Stimulated activated CD4-positive, alpha-beta T cell treated with anti-CD3 and anti-CD28 coated beads, Interleukin-1b, Interleukin-23, amount 100 ng/mL, for 24 hours (primary cell): ENCODE measurements at regions not wholly inside any gene's neighbourhood (a gene's known extent, or its start where the extent isn't known, plus 50 kb on each side); places are given as distances from the start of the nearest gene placed in this dataset.

Experiments
- DNase-seq, 4 experiments: peaks; one replicate each; pipeline ENCODE4 v3.0.0-alpha.2; 2020; ENCODE audit warnings: low read depth in 4 of 4, low spot score in 1 of 4

DNA sequence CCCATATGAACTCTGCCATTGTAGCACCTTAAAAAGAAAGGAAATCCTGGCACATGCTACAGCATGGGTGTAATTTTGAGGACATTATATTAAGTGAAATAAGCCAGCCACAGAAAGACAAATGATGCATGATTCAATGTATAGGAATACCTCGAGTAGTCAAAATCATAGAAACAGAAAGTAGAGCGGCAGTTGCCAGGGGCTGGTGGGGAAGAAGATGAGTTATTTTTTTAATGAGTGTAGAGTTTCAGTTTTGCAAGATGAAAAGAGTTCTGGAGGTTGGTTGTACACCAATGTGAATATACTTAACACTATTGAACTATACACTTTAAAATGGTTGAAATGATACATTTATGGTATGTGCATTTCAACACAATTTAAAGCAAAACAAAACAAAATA, 133.0 kb downstream of the ZDHHC21 start:
- peak in 1 of 4 experiments; percentile 2 for DNase-seq

DNA sequence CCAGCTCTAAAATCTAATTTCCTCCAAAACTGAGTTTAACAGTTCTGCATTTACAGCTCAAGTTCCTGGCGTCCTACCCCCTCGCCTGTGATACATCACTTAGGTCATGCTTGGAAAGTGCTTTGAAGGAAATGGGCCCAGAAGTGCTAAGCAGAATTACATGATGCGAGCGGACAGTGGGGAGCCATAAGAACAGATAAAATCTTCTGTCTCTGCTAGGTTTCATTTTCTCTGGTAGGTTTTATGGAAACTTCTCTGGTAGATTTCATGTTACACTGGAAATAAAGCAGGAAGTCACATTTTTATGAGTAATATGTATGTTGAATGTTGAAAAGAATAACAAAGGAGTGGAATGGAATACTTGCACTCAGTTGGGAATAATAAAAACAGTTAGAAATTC, 138.3 kb downstream of the ZDHHC21 start:
- no peak for DNase-seq

DNA sequence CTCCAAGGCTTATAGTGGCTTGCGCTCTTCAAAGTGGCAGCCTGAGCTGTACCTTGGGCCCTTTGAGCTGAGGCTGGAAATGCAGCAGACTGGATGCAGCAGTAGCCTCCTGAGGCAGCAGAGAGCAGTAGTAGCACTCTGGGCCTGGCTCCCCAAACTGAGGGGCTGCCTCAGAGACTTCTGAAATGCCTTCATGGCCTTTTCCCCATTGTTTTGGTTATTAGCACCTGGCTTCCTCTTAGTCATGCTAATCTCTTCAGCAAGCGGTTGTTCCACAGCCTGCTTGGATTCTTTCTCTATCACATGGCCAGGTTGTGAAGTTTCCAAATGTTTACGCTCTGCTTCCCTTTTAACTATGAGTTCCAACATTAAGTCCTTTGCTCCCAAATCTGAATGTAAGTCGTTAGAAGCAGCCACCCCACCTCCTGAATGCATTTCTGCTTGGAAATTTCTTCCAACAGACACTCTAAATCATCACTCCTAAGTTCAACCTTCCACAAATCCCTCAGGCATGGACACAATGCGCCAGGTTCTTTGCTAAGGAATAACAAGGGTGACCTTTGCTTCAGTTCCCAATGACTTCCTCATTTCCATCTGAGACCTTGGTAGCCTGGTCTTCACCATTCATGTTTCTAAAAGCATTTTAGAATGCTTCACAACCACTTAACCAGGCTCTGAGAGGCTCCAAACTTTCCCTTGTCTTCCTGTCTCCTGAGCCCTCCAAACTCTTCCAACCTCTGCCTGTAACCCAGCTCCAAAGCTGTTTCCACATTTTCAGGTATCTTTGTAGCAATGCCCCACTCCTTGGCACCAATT, 145.8 kb downstream of the ZDHHC21 start:
- no peak for DNase-seq

DNA sequence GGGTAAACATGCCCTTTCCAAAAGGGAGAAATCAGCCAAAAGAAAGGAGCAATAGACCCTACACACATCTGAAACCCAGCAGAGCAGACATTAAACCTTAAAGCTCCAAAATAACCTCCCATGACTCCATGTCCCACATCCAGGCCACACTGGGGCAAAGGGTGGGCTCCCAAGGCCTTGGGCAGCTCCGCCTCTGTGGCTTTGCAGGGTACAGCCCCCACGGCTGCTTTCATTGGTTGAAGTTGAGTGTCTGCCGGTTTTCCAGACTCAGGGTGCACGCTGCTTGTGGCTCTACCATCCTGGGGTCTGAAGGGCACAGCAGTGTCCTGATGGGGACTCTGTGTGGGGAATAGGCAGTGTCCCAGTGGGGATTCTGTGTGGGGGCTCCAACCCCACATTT, 146.5 kb downstream of the ZDHHC21 start:
- DNase-seq: no peak

DNA sequence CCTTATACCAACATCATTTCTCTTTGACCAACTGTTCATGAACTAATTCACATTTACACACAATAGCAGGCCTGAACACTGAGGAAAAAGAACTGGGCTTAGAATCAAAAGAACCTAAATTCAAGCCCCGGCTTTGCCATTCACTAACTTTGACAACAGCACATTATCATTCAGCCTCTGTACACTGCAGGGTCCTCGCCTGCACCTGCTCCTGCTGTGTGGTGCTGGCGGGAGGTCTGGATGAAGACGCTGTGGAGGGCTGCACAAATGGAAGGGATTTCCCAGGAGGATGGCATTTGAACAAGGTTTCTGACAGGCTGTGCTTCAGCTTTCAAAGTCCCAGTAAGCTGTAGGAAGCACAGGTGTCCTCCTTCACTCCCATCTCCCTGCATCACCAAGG, 151.2 kb downstream of the ZDHHC21 start:
- DNase-seq: no peak

DNA sequence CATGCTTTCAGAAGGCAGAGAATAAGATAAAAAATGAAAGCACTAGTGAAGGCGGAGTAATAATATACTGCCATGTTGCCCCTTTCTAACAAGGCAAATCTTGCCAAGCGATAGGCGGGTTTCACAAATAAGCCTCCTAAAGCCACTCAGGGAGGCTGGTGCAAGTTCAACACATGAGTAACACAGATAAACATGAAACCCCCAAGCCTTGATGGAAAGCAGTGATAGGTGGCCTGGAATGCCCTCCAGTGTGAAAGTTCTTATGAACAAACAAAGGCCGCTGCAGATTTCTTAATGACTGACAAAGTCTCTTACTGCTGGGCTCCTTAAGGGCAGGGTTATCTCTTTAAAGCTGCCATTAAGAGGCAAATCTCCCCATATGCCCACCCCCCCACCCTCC, 154.7 kb downstream of the ZDHHC21 start:
- no peak for DNase-seq

DNA sequence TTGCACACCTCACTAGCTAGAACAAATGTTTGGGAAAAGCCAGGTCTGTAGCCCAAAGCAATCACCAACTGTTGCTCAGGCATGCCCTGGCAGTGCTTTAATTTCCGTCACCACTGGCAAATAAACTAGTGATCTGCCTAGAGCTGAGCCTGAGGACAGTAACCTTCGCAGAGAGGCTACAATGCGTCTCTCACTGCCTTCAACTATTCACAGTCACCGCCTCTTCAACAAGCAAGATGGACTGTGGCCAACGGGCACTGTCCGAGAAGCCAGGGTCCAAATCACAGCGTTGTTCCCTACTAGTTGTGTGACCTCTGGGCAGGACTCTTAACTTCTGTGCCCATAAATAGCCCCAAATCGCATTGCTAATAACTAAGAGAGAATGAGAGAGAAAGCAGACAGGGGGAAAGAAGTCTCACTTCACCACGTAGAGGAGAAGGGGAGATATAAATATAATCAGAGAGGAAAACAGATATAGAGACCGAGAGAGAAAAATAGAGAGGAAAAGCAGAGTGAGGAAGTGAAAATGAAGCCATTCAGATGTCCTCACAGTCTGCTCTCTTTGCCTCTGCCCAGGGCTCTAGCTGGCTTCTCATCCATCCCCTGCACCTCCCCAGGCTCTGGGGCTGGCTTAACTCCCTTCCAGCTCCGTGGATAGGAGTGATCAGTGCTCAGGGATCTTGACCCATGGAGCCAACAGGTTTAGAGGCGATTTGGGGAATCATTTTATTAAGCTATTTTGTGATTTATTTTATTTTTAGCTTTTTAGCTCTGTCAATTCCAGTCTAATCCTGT, 157.9 kb downstream of the ZDHHC21 start:
- DNase-seq: no peak

DNA sequence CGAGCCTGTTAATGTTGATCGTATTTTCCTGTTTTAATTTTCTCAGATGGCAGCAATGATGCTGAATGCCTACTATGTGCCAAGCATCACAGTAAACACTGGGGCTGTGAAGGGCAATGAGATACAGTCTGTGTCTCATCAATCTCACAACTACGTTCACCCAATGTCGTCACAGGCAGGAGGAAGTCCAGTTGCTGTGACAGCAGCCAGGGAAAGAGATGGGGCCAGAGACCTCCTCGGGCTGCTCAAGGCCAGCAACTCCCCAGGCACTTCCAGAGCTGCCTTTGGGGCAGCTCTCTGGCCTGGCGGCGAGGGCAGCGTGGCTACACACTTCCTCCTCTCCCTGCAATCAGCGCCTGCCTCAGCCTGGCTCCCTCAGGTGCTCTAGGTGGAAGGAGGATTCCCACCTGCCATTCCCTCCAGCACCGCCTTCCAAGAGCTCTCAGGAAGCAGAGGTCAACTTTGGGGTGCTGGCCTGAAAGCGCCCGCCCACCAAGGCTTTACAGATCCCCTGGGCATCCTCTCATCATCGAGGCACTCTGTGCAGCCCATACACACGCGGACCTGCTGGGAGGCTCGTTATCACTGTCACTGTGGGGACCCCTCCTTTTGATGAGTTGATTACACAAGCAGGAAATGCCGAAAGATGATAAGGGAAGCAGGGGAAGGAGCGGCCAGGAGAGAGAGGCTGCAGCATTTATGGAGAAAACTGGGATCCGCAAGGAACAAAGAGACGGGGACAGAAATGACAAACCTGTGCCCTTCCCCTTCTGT, 159.2 kb downstream of the ZDHHC21 start:
- DNase-seq: no peak

DNA sequence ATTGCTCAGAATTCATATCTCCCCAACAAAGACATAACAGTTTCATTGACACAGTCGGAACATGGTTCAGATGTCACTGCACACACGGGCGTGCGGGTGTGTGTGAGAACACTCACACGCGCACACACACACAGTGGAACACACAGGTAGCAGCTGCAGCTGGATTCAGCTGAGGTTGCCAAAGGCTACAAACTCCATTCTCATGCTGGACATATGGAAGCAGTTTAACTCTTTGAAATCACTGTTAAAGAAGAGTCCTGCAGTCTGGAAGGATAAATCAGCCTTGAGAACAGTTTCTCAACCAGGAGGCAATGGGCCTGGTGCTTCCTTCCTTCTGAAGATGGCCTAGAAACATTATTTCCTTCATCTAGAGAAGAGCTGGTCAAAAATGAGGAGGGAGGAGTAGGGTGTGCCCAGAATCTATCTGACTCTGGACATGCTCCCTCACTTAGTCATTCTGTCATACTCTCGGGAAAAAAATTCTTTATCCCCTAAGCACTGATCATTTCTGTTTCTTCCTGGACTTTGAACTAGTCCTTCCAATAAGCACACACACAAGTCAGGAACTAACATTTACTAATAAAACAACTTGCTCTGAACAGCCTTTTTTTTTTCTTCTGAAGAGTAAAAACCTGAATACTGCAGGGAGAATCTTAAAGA, 160.6 kb downstream of the ZDHHC21 start:
- no peak for DNase-seq

DNA sequence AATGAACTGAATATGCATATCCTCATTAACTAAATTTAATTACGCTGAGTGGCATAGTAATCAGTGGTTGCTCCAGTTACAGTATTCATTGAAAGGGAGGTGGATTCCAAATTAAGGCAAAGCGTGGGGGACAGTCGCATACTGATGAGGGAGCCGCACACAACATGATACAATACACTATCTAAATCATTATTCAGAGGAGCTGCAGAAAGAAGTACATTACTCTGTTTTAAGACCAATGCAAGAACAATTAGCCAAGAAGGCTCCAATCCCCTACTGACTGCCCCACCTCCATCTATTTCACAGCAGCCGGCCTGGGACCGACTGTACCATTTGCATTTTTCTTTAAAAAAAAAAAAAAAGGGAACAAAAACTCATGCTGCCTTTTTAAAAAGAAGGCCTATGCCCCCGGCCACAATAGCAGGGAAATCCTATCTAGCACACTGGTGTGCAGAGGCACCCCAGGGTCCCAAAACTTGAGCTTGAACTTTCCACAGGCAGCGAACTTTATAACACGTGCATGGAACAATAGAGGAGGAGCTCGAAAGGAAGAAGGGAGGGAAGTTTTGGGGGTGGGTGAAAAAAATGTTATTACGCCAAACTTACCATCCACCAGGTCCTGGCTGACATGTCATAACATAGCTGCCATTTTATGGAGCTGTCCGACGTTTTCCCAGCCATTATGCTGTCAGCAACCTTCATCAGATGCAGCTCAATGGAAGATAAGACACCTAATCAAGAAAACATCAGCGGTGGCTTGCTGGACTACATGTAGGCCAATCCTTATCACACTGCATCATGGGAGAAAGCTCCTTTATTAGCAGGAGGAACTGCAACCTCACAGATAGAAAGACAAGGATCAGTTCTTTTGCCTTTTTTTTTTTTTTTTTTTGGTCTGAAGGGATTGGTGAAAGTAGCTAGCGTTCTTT, 161.6 kb downstream of the ZDHHC21 start:
- no peak for DNase-seq

DNA sequence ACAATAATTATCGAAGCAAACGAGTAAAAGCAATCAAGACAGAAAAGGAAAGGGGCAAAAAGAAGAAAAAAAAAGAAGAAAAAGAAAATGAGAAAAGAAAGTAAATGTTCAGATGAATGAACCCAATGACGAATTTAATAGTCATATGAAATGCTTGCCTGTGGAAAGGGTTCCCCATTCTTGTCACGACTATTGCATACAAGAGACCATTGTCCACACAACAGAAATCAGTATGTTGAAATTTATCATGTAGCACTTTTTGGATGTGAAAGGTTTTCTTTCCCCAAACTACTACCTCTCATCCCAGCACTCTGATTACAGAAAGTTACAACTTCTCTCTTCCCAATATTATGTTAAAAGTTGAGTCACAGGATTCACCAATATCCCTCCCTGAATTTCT, 162.4 kb downstream of the ZDHHC21 start:
- no peak for DNase-seq

DNA sequence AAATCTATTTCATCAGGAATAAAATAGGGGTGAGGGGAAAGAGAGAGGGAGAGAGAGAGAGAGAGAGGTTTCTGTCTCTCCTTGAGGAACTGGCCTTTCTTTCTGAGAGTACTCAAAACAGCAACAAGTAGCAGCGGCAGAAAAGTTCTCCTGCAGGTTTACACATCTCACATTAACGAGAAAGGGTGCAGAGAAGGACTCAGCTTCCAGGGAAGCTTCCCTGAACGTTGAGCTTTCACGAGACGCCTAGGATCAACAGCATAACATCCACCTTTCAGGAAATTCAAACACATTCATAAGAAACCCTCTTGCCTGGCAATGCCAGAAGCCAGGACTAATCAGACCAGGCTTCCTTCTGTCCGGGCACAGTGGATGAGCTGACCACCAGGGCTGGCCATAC, 162.9 kb downstream of the ZDHHC21 start:
- DNase-seq: no peak

DNA sequence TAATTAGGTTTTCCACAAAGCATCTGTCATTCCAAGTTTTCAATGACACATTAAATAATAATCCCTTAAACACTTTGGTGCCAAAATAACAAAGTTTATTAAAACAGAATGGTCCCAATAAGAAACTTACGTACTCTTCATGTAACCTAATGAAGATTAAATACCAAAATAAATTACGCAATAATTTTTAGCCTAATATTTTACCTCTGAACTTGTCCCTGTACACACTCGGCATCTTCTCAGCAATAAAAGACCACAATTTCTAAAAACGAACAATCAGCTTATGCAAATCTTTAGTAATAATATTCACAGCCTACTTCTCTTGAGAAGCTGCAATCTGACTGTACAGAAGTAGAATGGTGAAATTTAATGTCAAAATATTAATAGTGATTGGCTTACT, 163.6 kb downstream of the ZDHHC21 start:
- DNase-seq: no peak

DNA sequence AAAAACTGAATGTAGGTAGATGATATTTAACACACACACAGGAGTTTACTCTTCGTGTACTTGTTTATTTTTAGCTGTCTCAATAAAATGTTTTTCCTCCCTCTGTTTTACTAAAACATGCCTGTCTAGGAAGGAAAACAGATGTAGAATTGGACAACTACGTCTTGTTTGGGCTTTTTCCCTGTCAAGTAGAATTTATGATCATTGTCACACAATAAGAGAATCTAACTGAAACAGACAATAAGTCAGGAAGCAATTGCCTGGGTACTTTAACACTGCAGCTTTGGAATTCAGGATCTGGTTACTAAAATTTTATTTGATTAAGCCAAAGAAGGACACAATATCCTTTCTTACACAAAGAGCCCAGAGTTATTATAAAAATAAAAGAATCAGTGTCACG, 164.2 kb downstream of the ZDHHC21 start:
- DNase-seq: no peak

DNA sequence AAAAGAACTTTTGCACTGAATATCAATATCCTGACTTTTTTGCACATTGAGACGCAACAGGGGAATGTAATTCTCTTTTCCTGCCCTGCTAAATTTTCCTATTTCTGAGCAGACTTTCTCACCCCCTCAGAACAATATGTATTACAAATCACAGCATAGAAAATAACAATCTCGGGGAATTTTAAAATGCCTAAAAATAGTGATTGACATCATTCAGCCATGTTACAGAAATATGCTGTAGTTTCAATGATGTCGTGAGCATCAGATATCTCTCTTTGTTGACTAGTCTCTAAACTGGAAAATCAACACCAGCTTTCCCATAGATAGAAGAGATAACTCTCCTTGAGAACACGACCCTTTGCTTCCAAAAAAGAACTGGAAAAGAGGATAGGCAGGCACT, 166.7 kb downstream of the ZDHHC21 start:
- no peak for DNase-seq

DNA sequence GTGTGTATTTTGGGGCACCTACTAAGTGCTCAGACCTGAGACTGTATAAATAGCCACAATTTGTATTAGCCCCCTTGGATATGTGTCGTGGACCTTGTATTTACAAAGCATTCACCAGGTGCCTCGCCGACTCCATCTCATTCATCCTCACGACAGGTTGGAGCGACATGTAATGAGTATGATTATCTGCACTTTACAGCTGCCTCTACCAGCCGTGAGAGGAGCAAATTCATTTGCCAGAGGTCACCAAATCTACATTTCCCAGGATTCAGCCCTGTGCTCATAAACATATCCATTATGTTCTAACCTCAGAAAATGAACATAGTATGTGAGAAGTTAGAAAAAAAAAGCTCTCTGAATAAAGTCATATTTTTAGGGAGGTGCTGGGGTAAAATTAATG, 167.4 kb downstream of the ZDHHC21 start:
- DNase-seq: no peak

DNA sequence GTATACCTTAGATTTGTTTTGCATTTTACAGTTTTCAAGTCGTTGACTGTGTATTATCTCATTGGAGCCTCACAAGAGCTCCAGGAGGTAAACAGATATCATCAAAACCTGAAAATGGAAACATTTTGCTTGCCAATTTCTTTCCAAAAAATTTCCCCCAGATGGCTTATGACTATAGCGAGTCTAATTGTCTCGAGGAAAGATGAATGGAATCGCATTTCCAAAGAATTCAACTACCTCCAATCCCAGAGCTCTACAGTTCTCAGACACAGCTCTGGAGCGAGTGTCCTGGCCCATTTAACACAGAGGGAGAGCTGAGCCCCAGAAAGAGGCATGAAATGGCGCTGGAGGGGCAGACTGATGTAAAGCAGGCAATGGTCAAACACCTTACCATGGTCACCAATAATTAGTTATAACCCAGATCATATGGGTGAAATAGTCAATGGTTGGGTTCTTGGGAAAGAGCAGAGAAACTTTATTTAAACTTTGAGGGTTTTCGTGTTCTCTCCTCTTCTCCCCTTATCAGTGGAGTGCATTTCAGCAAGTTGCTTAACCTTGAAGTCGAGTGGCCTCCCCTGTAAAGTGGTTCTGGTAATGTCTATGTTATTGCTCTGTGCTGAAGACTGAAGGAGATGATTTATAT, 168.2 kb downstream of the ZDHHC21 start:
- no peak for DNase-seq

DNA sequence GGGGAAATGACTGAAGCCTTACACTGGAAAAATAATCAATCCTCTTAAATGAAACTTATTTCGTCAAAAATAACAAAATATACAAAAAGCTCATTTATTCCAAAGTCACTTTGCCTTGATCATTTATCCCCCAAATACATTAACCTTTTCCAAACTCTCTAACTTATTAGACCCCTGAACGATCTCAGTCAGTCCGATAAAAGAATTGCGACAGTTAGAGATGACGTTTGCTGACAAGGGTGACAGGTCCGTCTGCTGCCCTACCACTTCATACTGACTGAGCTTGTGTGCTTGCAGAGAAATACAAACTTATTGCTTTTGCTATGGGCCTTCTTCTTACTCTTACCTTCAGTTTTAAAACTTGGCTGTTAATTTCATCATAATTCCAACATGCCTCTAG, 169.7 kb downstream of the ZDHHC21 start:
- DNase-seq: no peak

DNA sequence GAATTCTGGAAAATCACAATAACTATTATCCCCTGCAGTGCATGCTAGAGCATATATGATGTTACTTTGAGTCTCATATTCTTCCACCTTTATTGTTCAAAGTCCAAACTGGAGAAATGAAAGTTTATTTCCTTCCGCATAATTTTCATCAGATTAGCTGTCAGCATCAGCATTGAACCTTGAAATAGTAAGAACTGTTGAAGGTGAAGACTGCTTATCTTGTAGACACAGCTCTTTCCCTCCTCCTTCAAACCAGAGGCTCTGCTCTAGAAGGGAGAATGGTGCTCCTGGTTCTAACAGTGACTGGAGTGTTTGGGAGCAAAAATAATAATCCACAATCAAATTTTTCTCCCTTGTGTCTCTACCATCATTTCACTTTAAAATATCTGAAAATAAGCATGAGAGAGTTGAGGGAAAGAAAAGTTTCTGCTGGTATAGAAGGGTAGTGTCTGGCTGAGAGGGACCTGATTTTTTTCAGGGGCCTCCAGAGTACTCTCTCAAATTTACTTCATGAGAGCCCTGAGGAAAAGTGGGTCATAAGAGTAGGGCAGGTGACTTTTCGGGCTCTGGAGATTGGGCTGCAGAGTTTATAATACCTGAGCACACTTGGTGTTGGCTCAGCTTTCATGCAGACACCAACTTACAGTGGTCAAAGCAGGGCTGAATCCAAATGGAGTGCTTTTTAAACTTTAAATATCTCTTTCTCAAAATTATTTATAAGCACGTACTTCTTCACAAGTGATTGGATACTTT, 170.4 kb downstream of the ZDHHC21 start:
- no peak for DNase-seq
